ENCODE measurements at regions not wholly inside any gene's neighbourhood (a gene's known extent, or its start where the extent isn't known, plus 50 kb on each side); places are given as distances from the start of the nearest gene placed in this dataset.
A peak's percentile ranks its signal among the peaks of the same experiment; 100 is the strongest.

DNA sequence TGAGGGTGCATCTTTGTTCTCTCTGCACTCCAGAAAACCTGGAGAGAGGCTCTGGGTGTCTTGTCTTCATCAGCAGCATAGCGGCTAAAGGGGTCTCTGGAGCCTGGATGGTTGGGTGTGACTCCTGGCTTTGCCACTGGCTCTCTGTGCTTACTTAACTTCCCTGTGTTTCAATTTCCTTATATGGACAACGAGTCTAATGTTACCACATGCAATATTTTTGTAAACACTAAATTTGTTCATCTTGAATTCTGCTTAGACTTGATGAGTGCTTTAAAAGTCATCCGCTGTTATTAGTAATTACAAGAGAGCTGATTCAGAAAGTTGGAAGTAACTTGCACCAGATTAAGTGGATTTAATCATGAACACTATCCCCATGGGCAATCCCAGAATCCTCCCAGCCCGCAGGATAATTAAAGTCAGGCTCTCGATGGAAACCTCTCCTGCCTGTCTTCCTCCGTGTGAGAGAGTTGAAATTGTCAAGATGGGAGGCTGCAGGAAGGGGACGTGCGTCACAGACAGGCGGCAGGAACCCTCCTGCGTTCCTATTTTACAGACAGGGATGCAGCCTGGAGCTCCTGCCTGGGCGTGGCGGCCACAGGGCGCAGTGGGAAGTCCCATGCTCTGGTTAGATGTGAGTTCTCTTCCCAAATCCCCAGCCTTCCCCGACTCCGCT, 201.2 kb downstream of the TTC8 start:
- H3K9ac ChIP-seq (ENCODE audit: insufficient read depth in 1 of 2, low read length in 2 of 2), result no peak overlapping the region
- H3K4me3 ChIP-seq, result no peak overlapping the region
- ATAC-seq (ENCODE audit: insufficient read depth, low FRiP score), result peak; percentile 3
- peak in 1 of 3 donors; percentile 29 for DNase-seq
- no peaks in the 10 kb centered on the region for H3K36me3 ChIP-seq (ENCODE audit: control insufficient read depth in 4 of 4, insufficient read depth in 4 of 4, low read length in 4 of 4)
- peaks cover 5 to 26% (median 25%) of the 10 kb centered on the region in 3 donors for H3K27me3 ChIP-seq (ENCODE audit: control insufficient read depth in 3 of 3, insufficient read depth in 3 of 3, low read length in 2 of 3)
- H3K9me3 ChIP-seq (ENCODE audit: control insufficient read depth in 4 of 4, insufficient read depth in 3 of 4, low read length in 3 of 4), result peaks cover 0 to 6% (median 0%) of the 10 kb centered on the region in 4 donors
- no peak overlapping the region for H3K27ac ChIP-seq (ENCODE audit: low read depth in 1 of 2, low read length in 1 of 2)
- H3K4me1 ChIP-seq (ENCODE audit: control insufficient read depth in 5 of 5, insufficient read depth in 5 of 5, low read length in 5 of 5), result peaks cover 0 to 11% (median 0%) of the 10 kb centered on the region in 5 donors
- no peak for TF ChIP-seq CTCF (IDR thresholded peaks at IDR 0.05; ENCODE audit: control extremely low read depth, extremely low read depth)
- WGBS, 2 donors, result 57 to 60% methylated on average over 15 of the region's 15 CpGs

GRCh38 chr14:89027097-89027740, 202.8 kb downstream of the TTC8 start:
- H3K4me3 ChIP-seq, result peak overlapping the region; percentile 44
- peaks cover 0 to 11% (median 0%) of the 10 kb centered on the region in 5 donors for H3K4me1 ChIP-seq (ENCODE audit: control insufficient read depth in 5 of 5, insufficient read depth in 5 of 5, low read length in 5 of 5)
- H3K9ac ChIP-seq (ENCODE audit: insufficient read depth in 1 of 2, low read length in 2 of 2), result no peak overlapping the region
- WGBS, 2 donors, result 1 to 2% methylated on average over 50 to 68 of the region's 68 CpGs
- peaks cover 5 to 26% (median 25%) of the 10 kb centered on the region in 3 donors for H3K27me3 ChIP-seq (ENCODE audit: control insufficient read depth in 3 of 3, insufficient read depth in 3 of 3, low read length in 2 of 3)
- no peaks in the 10 kb centered on the region for H3K36me3 ChIP-seq (ENCODE audit: control insufficient read depth in 4 of 4, insufficient read depth in 4 of 4, low read length in 4 of 4)
- TF ChIP-seq CTCF (IDR thresholded peaks at IDR 0.05; ENCODE audit: control extremely low read depth, extremely low read depth), result peak; percentile 41
- DNase-seq, result peak; percentile 58 to 70 (median 61)
- ATAC-seq (ENCODE audit: insufficient read depth, low FRiP score), result peak; percentile 86
- H3K9me3 ChIP-seq (ENCODE audit: control insufficient read depth in 4 of 4, insufficient read depth in 3 of 4, low read length in 3 of 4), result peaks cover 0 to 6% (median 0%) of the 10 kb centered on the region in 4 donors
- no peak overlapping the region for H3K27ac ChIP-seq (ENCODE audit: low read depth in 1 of 2, low read length in 1 of 2)

GRCh38 chr14:89028462-89029134, 204.1 kb downstream of the TTC8 start:
- Histone ChIP-seq H3K27ac (ENCODE audit: low read depth in 1 of 2, low read length in 1 of 2) (no peak overlapping the region), H3K4me1 (ENCODE audit: control insufficient read depth in 5 of 5, insufficient read depth in 5 of 5, low read length in 5 of 5) (peaks cover 0 to 11% (median 0%) of the 10 kb centered on the region in 5 donors), H3K27me3 (ENCODE audit: control insufficient read depth in 3 of 3, insufficient read depth in 3 of 3, low read length in 2 of 3) (peaks cover 5 to 25% (median 24%) of the 10 kb centered on the region in 3 donors), H3K4me3 (no peak overlapping the region), H3K36me3 (ENCODE audit: control insufficient read depth in 4 of 4, insufficient read depth in 4 of 4, low read length in 4 of 4) (no peaks in the 10 kb centered on the region), H3K9ac (ENCODE audit: insufficient read depth in 1 of 2, low read length in 2 of 2) (no peak overlapping the region), H3K9me3 (ENCODE audit: control insufficient read depth in 4 of 4, insufficient read depth in 3 of 4, low read length in 3 of 4) (peaks cover 0 to 6% (median 0%) of the 10 kb centered on the region in 4 donors)
- DNase-seq (no peak), ATAC-seq (ENCODE audit: insufficient read depth, low FRiP score) (no peak)
- TF ChIP-seq CTCF (IDR thresholded peaks at IDR 0.05; ENCODE audit: control extremely low read depth, extremely low read depth), result no peak
- 86 to 87% methylated on average over 3 of the region's 3 CpGs for WGBS, 2 donors
